ENCODE measurements at regions not wholly inside any gene's neighbourhood (a gene's known extent, or its start where the extent isn't known, plus 50 kb on each side); places are given as distances from the start of the nearest gene placed in this dataset.
"Not testable (repeated sequence)": the region's sequence is repeated elsewhere in the genome, so short reads cannot be mapped to it uniquely, and the experiment has no call there.

- no peak overlapping the region for H3K4me3 ChIP-seq (ENCODE audit: low read depth, low read length)
Measured at GRCh38 chr2:129821445-129821844, 158.0 kb upstream of the RAB6C start.

GRCh38 chr2:129823044-129823443 is 156.4 kb upstream of the RAB6C start:
- no peak overlapping the region for H3K4me3 ChIP-seq (ENCODE audit: low read depth, low read length)

- no peak overlapping the region for H3K4me3 ChIP-seq (ENCODE audit: low read depth, low read length)
Measured at GRCh38 chr2:129827311-129828090, 152.0 kb upstream of the RAB6C start.

- H3K4me3 ChIP-seq (ENCODE audit: low read depth, low read length): no peak overlapping the region
Measured at GRCh38 chr2:129828792-129829191, 150.7 kb upstream of the RAB6C start.

GRCh38 chr2:129829588-129829987 is 149.9 kb upstream of the RAB6C start:
- H3K4me3 ChIP-seq (ENCODE audit: low read depth, low read length): no peak overlapping the region

- H3K4me3 ChIP-seq (ENCODE audit: low read depth, low read length): no peak overlapping the region
Measured at GRCh38 chr2:129831018-129831417, 148.4 kb upstream of the RAB6C start.

GRCh38 chr2:129833465-129833864 is 146.0 kb upstream of the RAB6C start:
- not testable (repeated sequence) for H3K4me3 ChIP-seq (ENCODE audit: low read depth, low read length)

GRCh38 chr2:129847043-129847442 is 132.4 kb upstream of the RAB6C start:
- H3K4me3 ChIP-seq (ENCODE audit: low read depth, low read length): no peak overlapping the region

- H3K4me3 ChIP-seq (ENCODE audit: low read depth, low read length): no peak overlapping the region
Measured at GRCh38 chr2:129849559-129850160, 129.8 kb upstream of the RAB6C start.

- no peak overlapping the region for H3K4me3 ChIP-seq (ENCODE audit: low read depth, low read length)
Measured at GRCh38 chr2:129857200-129857599, 122.3 kb upstream of the RAB6C start.

- no peak overlapping the region for H3K4me3 ChIP-seq (ENCODE audit: low read depth, low read length)
Measured at GRCh38 chr2:129859175-129859574, 120.3 kb upstream of the RAB6C start.

- no peak overlapping the region for H3K4me3 ChIP-seq (ENCODE audit: low read depth, low read length)
Measured at GRCh38 chr2:129860088-129860487, 119.4 kb upstream of the RAB6C start.

- no peak overlapping the region for H3K4me3 ChIP-seq (ENCODE audit: low read depth, low read length)
Measured at GRCh38 chr2:129861666-129862288, 117.7 kb upstream of the RAB6C start.

- no peak overlapping the region for H3K4me3 ChIP-seq (ENCODE audit: low read depth, low read length)
Measured at GRCh38 chr2:129862668-129863067, 116.8 kb upstream of the RAB6C start.

GRCh38 chr2:129863350-129863749 is 116.1 kb upstream of the RAB6C start:
- no peak overlapping the region for H3K4me3 ChIP-seq (ENCODE audit: low read depth, low read length)

GRCh38 chr2:129864719-129865118 is 114.7 kb upstream of the RAB6C start:
- no peak overlapping the region for H3K4me3 ChIP-seq (ENCODE audit: low read depth, low read length)

- H3K4me3 ChIP-seq (ENCODE audit: low read depth, low read length): no peak overlapping the region
Measured at GRCh38 chr2:129865976-129866375, 113.5 kb upstream of the RAB6C start.

GRCh38 chr2:129866391-129866790 is 113.1 kb upstream of the RAB6C start:
- H3K4me3 ChIP-seq (ENCODE audit: low read depth, low read length): no peak overlapping the region

- H3K4me3 ChIP-seq (ENCODE audit: low read depth, low read length): no peak overlapping the region
Measured at GRCh38 chr2:129868151-129868550, 111.3 kb upstream of the RAB6C start.

GRCh38 chr2:129870685-129871241 is 108.7 kb upstream of the RAB6C start:
- no peak overlapping the region for H3K4me3 ChIP-seq (ENCODE audit: low read depth, low read length)

- H3K4me3 ChIP-seq (ENCODE audit: low read depth, low read length): no peak overlapping the region
Measured at GRCh38 chr2:129872446-129872845, 107.0 kb upstream of the RAB6C start.

GRCh38 chr2:129876541-129876940 is 102.9 kb upstream of the RAB6C start:
- no peak overlapping the region for H3K4me3 ChIP-seq (ENCODE audit: low read depth, low read length)

All from iPS-11a (cell line).